CD8-positive, alpha-beta memory T cell (primary cell): ENCODE measurements at regions not wholly inside any gene's neighbourhood (a gene's known extent, or its start where the extent isn't known, plus 50 kb on each side); places are given as distances from the start of the nearest gene placed in this dataset.
"Not testable (repeated sequence)": the region's sequence is repeated elsewhere in the genome, so short reads cannot be mapped to it uniquely, and the experiment has no call there.

Source experiments
- CTCF ChIA-PET: fragments of 350-600 bp; sonication (Branson Sonifier 250); formaldehyde crosslinking; loops from one replicate; lab custom pipeline; 2021; ENCODE audit warnings: antibody characterized with exemption; lab: Charles Lee
- POLR2A ChIA-PET: fragments of 350-600 bp; sonication (Branson Sonifier 250); formaldehyde crosslinking; loops from one replicate; lab custom pipeline; 2021; ENCODE audit warnings: antibody characterized with exemption; lab: Charles Lee
- DNase-seq, 5 donors: peaks; one replicate each; pipeline versions ENCODE4 v3.0.0 to v3.0.0-alpha.2; 2020 to 2022; ENCODE audit warnings: mixed read lengths in 1 of 5
- H3K27ac ChIP-seq: one replicate; pipeline ENCODE4 v1.7.0; 2013; ENCODE audit warnings: low read depth, mild to moderate bottlenecking, low read length, moderate library complexity
- H3K27me3 ChIP-seq: 2 replicates; pipeline ENCODE4 v1.7.0; 2013; ENCODE audit warnings: low read length, mild to moderate bottlenecking; ENCODE audit not compliant: insufficient read depth, poor library complexity, severe bottlenecking
- H3K36me3 ChIP-seq: 2 replicates; pipeline ENCODE4 v1.7.0; 2013; ENCODE audit warnings: mild to moderate bottlenecking, low read length, moderate library complexity; ENCODE audit not compliant: insufficient read depth
- H3K4me1 ChIP-seq: 2 replicates; pipeline ENCODE4 v1.7.0; 2013; ENCODE audit warnings: mild to moderate bottlenecking, low read length, moderate library complexity; ENCODE audit not compliant: insufficient read depth
- H3K4me3 ChIP-seq: 2 replicates; pipeline ENCODE4 v1.7.0; 2013; ENCODE audit warnings: mild to moderate bottlenecking, low read length
- H3K9me3 ChIP-seq: 2 replicates; pipeline ENCODE4 v1.7.0; 2013; ENCODE audit warnings: mild to moderate bottlenecking, low read length
- H3K27ac Mint-ChIP-seq, 8 donors: one replicate each; pipeline ENCODE4 v1.8.0; 2020 to 2021; ENCODE audit warnings: mixed read lengths in 8 of 8, mild to moderate bottlenecking in 6 of 8, inconsistent platforms in 3 of 8, moderate library complexity in 3 of 8
- H3K27me3 Mint-ChIP-seq, 2 donors: one replicate each; pipeline ENCODE4 v1.8.0; 2020 to 2021; ENCODE audit warnings: mixed read lengths in 2 of 2, mild to moderate bottlenecking in 1 of 2, moderate library complexity in 1 of 2
- H3K36me3 Mint-ChIP-seq, 3 donors: one replicate each; pipeline ENCODE4 v1.8.0; 2020 to 2021; ENCODE audit warnings: mixed read lengths in 3 of 3, inconsistent platforms in 1 of 3, mild to moderate bottlenecking in 1 of 3
- H3K4me1 Mint-ChIP-seq, 3 donors: one replicate each; pipeline ENCODE4 v1.8.0; 2020 to 2021; ENCODE audit warnings: mixed read lengths in 3 of 3, inconsistent platforms in 1 of 3, mild to moderate bottlenecking in 1 of 3
- H3K4me3 Mint-ChIP-seq, 7 donors: one replicate each; pipeline ENCODE4 v1.8.0; 2020 to 2021; ENCODE audit warnings: mixed read lengths in 7 of 7, mild to moderate bottlenecking in 6 of 7, moderate library complexity in 4 of 7, inconsistent platforms in 2 of 7
- H3K9me3 Mint-ChIP-seq, 5 donors: one replicate each; pipeline ENCODE4 v1.8.0; 2020 to 2022; ENCODE audit warnings: mixed read lengths in 5 of 5, mild to moderate bottlenecking in 3 of 5, moderate library complexity in 2 of 5, inconsistent platforms in 1 of 5

- H3K9me3 Mint-ChIP-seq = peaks cover 0 to 14% (median 11%) of the 10 kb centered on the region in 5 donors
- H3K4me3 ChIP-seq, H3K27me3 ChIP-seq, H3K36me3 Mint-ChIP-seq, H3K9me3 ChIP-seq, H3K4me1 ChIP-seq, H3K27ac ChIP-seq, H3K36me3 ChIP-seq, CTCF ChIA-PET, H3K27ac Mint-ChIP-seq, H3K4me1 Mint-ChIP-seq, POLR2A ChIA-PET: not testable (repeated sequence)
- peak overlapping the region in 3 of 7 donors; percentile 15 to 81 (median 19) for H3K4me3 Mint-ChIP-seq
- H3K27me3 Mint-ChIP-seq = peaks cover 7 to 13% of the 10 kb centered on the region in 2 donors
- peak in 3 of 5 donors; percentile 1 to 15 (median 4) for DNase-seq
Measured at GRCh38 chr1:143498059-143498749, 473.6 kb downstream of the FAM72C start.

GRCh38 chr1:143497374-143497747, 474.4 kb downstream of the FAM72C start:
- Mint-ChIP-seq H3K4me1 (no peaks in the 10 kb centered on the region), H3K27ac (no peak overlapping the region), H3K36me3 (peaks cover 0 to 4% (median 2%) of the 10 kb centered on the region in 3 donors), H3K4me3 (no peak overlapping the region), H3K9me3 (peaks cover 0 to 6% (median 3%) of the 10 kb centered on the region in 5 donors), H3K27me3 (peaks cover 4 to 8% of the 10 kb centered on the region in 2 donors)
- DNase-seq = peak in 2 of 5 donors; percentile 11 to 36
- H3K4me1 ChIP-seq = no peaks in the 10 kb centered on the region
- H3K27me3 ChIP-seq = no peaks in the 10 kb centered on the region
- no peaks in the 10 kb centered on the region for H3K36me3 ChIP-seq
- no peak overlapping the region for H3K27ac ChIP-seq
- ChIA-PET POLR2A (no interaction called here), CTCF (no interaction called here)
- H3K4me3 ChIP-seq = no peak overlapping the region
- no peaks in the 10 kb centered on the region for H3K9me3 ChIP-seq

- H3K9me3 Mint-ChIP-seq, POLR2A ChIA-PET, H3K4me1 Mint-ChIP-seq, H3K36me3 Mint-ChIP-seq, H3K27ac Mint-ChIP-seq, H3K27me3 Mint-ChIP-seq, CTCF ChIA-PET, H3K36me3 ChIP-seq, H3K4me3 ChIP-seq, H3K27ac ChIP-seq, DNase-seq, H3K27me3 ChIP-seq, H3K9me3 ChIP-seq, H3K4me1 ChIP-seq: not testable (repeated sequence)
- H3K4me3 Mint-ChIP-seq = peak overlapping the region in 5 of 7 donors; percentile 25 to 61 (median 43)
Measured at GRCh38 chr1:143496526-143497373, 475.0 kb downstream of the FAM72C start.
